ENCODE measurements at regions not wholly inside any gene's neighbourhood (a gene's known extent, or its start where the extent isn't known, plus 50 kb on each side); places are given as distances from the start of the nearest gene placed in this dataset.

DNA sequence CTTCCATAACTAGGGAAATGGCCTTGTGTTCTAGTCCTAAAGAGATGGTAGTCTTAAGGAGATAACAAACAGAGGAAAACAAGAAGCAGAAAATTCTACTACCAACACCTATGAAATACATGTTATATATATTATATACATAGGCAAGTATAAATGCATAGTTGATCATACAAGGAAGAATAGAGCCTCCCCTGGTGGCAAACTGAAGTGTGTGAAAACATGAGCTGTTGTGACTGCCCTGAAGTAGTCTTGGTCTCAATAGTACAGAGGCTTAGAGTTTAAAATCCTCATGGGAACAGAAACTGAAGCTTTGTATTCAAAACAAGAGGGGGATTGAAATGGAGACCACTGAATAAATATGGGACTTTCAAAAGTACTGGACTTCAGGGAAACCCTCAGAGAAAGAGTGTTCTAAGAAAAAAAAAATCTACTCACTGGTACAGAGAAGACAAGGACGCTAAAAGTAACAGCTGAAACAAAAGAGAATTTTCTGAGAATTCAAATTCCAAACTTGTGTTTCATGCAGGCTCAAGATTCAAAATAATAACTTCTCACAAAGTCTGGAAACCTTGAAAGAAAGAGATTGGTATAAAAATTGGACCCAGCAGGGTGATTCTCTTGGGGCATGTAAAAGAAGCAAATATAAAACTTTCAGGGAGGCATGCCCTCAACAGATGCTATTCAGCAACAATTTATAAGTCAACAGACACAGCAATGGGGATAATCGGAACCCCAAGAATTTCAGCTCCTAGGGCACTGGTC, 59.7 kb upstream of the SAMD3 start:
- no peak for TF ChIP-seq JUNB (IDR thresholded peaks at IDR 0.05; ENCODE audit: unreplicated experiment)
- TF ChIP-seq, protein P1, sequence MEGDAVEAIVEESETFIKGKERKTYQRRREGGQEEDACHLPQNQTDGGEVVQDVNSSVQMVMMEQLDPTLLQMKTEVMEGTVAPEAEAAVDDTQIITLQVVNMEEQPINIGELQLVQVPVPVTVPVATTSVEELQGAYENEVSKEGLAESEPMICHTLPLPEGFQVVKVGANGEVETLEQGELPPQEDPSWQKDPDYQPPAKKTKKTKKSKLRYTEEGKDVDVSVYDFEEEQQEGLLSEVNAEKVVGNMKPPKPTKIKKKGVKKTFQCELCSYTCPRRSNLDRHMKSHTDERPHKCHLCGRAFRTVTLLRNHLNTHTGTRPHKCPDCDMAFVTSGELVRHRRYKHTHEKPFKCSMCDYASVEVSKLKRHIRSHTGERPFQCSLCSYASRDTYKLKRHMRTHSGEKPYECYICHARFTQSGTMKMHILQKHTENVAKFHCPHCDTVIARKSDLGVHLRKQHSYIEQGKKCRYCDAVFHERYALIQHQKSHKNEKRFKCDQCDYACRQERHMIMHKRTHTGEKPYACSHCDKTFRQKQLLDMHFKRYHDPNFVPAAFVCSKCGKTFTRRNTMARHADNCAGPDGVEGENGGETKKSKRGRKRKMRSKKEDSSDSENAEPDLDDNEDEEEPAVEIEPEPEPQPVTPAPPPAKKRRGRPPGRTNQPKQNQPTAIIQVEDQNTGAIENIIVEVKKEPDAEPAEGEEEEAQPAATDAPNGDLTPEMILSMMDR (conservative IDR thresholded peaks at IDR 0.05; ENCODE audit: low read depth in 2 of 2): peak; percentile 62 to 69
- no peak for TF ChIP-seq POLR2AphosphoS5 (IDR thresholded peaks at IDR 0.05; ENCODE audit: low read depth)
- TF ChIP-seq, protein P2, sequence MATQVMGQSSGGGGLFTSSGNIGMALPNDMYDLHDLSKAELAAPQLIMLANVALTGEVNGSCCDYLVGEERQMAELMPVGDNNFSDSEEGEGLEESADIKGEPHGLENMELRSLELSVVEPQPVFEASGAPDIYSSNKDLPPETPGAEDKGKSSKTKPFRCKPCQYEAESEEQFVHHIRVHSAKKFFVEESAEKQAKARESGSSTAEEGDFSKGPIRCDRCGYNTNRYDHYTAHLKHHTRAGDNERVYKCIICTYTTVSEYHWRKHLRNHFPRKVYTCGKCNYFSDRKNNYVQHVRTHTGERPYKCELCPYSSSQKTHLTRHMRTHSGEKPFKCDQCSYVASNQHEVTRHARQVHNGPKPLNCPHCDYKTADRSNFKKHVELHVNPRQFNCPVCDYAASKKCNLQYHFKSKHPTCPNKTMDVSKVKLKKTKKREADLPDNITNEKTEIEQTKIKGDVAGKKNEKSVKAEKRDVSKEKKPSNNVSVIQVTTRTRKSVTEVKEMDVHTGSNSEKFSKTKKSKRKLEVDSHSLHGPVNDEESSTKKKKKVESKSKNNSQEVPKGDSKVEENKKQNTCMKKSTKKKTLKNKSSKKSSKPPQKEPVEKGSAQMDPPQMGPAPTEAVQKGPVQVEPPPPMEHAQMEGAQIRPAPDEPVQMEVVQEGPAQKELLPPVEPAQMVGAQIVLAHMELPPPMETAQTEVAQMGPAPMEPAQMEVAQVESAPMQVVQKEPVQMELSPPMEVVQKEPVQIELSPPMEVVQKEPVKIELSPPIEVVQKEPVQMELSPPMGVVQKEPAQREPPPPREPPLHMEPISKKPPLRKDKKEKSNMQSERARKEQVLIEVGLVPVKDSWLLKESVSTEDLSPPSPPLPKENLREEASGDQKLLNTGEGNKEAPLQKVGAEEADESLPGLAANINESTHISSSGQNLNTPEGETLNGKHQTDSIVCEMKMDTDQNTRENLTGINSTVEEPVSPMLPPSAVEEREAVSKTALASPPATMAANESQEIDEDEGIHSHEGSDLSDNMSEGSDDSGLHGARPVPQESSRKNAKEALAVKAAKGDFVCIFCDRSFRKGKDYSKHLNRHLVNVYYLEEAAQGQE (IDR thresholded peaks at IDR 0.05; ENCODE audit: unreplicated experiment): no peak
- no peak for TF ChIP-seq EZH2phosphoT487 (IDR thresholded peaks at IDR 0.05; ENCODE audit: unreplicated experiment)
- no peak for TF ChIP-seq EZH2 (IDR thresholded peaks at IDR 0.05; ENCODE audit: low read depth, unreplicated experiment)
- no peak for TF ChIP-seq ZNF331 (CRISPR knock-in tag; IDR thresholded peaks at IDR 0.05; ENCODE audit: low read depth)
- no peak for TF ChIP-seq CREB1 (CRISPR knock-in tag; IDR thresholded peaks at IDR 0.05; ENCODE audit: low read depth)

Measured in GM23338 (cell line).